ENCODE measurements at regions not wholly inside any gene's neighbourhood (a gene's known extent, or its start where the extent isn't known, plus 50 kb on each side); places are given as distances from the start of the nearest gene placed in this dataset.

- H3K27ac ChIP-seq (ENCODE audit: low read depth, low read length), result no peak overlapping the region
- H3K9ac ChIP-seq (ENCODE audit: low read length in 5 of 5), result no peak overlapping the region
- no peaks in the 10 kb centered on the region for H3K4me1 ChIP-seq (ENCODE audit: control insufficient read depth in 5 of 5, insufficient read depth in 5 of 5, low read length in 5 of 5)
- no peak overlapping the region for H3K4me3 ChIP-seq (ENCODE audit: low read depth in 1 of 5, low read length in 5 of 5)
- no peaks in the 10 kb centered on the region for H3K27me3 ChIP-seq (ENCODE audit: control insufficient read depth in 5 of 5, insufficient read depth in 4 of 5, low read length in 5 of 5)
- H3K36me3 ChIP-seq (ENCODE audit: control insufficient read depth in 5 of 5, insufficient read depth in 5 of 5, low read length in 5 of 5), result no peaks in the 10 kb centered on the region
- no peaks in the 10 kb centered on the region for H3K9me3 ChIP-seq (ENCODE audit: control insufficient read depth in 5 of 5, low read length in 5 of 5)
Measured at GRCh38 chr14:41378526-41378925, 228.2 kb upstream of the LRFN5 start.

DNA sequence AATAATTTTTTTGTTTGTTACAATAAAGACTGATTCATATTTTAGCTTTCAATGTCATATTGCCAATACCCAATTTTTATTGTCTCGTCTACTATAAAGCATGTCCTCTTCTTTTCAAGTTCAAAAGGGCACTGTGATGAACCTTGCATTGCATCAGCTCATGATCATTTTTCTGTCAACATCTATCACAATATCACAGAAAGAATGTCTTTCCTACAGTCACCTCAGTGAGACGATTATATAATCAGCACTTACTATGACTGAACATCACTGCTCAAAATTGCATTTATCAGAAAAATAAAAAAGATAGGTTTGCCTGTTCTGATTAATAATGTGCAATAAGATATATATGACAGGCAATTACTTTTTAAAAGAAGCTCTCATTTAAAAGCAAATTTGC, 228.7 kb upstream of the LRFN5 start:
- Histone ChIP-seq H3K36me3 (ENCODE audit: control insufficient read depth in 5 of 5, insufficient read depth in 5 of 5, low read length in 5 of 5) (no peaks in the 10 kb centered on the region), H3K9me3 (ENCODE audit: control insufficient read depth in 5 of 5, low read length in 5 of 5) (no peaks in the 10 kb centered on the region), H3K27ac (ENCODE audit: low read depth, low read length) (no peak overlapping the region), H3K4me3 (ENCODE audit: low read depth in 1 of 5, low read length in 5 of 5) (no peak overlapping the region), H3K27me3 (ENCODE audit: control insufficient read depth in 5 of 5, insufficient read depth in 4 of 5, low read length in 5 of 5) (no peaks in the 10 kb centered on the region), H3K4me1 (ENCODE audit: control insufficient read depth in 5 of 5, insufficient read depth in 5 of 5, low read length in 5 of 5) (no peaks in the 10 kb centered on the region), H3K9ac (ENCODE audit: low read length in 5 of 5) (no peak overlapping the region)

DNA sequence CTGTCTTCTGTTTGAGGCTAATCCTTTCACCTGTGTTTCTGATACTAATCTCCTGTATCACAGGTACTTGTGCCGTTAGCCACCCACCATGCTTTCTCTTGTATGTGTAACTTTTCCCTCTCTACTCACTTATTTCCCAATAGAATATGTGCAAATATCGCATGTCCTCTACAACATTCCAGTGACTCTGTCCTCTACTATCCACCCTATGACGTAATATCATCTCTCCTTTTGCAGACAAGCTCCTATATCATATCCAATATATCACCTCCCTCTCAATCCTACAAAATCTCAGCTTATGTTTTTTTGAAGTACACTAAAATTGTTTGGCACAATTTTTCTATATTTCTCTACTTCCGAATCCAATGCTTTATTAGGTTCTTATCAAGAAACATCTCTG, 232.6 kb upstream of the LRFN5 start:
- H3K4me3 ChIP-seq (ENCODE audit: low read depth in 1 of 5, low read length in 5 of 5), result no peak overlapping the region
- H3K27me3 ChIP-seq (ENCODE audit: control insufficient read depth in 5 of 5, insufficient read depth in 4 of 5, low read length in 5 of 5), result no peaks in the 10 kb centered on the region
- no peaks in the 10 kb centered on the region for H3K9me3 ChIP-seq (ENCODE audit: control insufficient read depth in 5 of 5, low read length in 5 of 5)
- H3K36me3 ChIP-seq (ENCODE audit: control insufficient read depth in 5 of 5, insufficient read depth in 5 of 5, low read length in 5 of 5), result no peaks in the 10 kb centered on the region
- H3K4me1 ChIP-seq (ENCODE audit: control insufficient read depth in 5 of 5, insufficient read depth in 5 of 5, low read length in 5 of 5), result no peaks in the 10 kb centered on the region
- H3K27ac ChIP-seq (ENCODE audit: low read depth, low read length), result no peak overlapping the region
- H3K9ac ChIP-seq (ENCODE audit: low read length in 5 of 5), result no peak overlapping the region

DNA sequence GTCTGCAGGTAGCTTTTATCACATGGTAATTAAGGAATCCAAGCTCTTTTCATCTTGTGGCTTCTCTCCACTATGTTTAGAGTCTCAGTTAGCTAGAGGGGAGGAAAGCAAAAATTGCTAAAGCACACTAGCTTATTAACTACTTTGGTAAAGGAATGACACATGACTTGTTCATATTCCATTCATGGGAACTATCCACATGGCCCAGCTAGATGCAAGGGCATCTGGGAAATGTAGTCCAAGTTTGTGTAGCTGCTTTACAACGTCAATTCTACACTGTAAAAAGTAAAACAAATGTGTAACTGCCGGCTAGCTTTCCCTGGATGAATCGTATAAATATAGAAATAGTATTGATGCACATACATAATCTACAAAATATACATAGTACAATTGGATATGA, 244.5 kb upstream of the LRFN5 start:
- no peaks in the 10 kb centered on the region for H3K4me1 ChIP-seq (ENCODE audit: control insufficient read depth in 5 of 5, insufficient read depth in 5 of 5, low read length in 5 of 5)
- no peaks in the 10 kb centered on the region for H3K9me3 ChIP-seq (ENCODE audit: control insufficient read depth in 5 of 5, low read length in 5 of 5)
- no peak overlapping the region for H3K9ac ChIP-seq (ENCODE audit: low read length in 5 of 5)
- H3K27ac ChIP-seq (ENCODE audit: low read depth, low read length), result no peak overlapping the region
- no peak overlapping the region for H3K4me3 ChIP-seq (ENCODE audit: low read depth in 1 of 5, low read length in 5 of 5)
- H3K36me3 ChIP-seq (ENCODE audit: control insufficient read depth in 5 of 5, insufficient read depth in 5 of 5, low read length in 5 of 5), result no peaks in the 10 kb centered on the region
- H3K27me3 ChIP-seq (ENCODE audit: control insufficient read depth in 5 of 5, insufficient read depth in 4 of 5, low read length in 5 of 5), result no peaks in the 10 kb centered on the region

GRCh38 chr14:41360126-41360525, 246.6 kb upstream of the LRFN5 start:
- no peaks in the 10 kb centered on the region for H3K9me3 ChIP-seq (ENCODE audit: control insufficient read depth in 5 of 5, low read length in 5 of 5)
- H3K27ac ChIP-seq (ENCODE audit: low read depth, low read length), result no peak overlapping the region
- no peak overlapping the region for H3K4me3 ChIP-seq (ENCODE audit: low read depth in 1 of 5, low read length in 5 of 5)
- H3K36me3 ChIP-seq (ENCODE audit: control insufficient read depth in 5 of 5, insufficient read depth in 5 of 5, low read length in 5 of 5), result no peaks in the 10 kb centered on the region
- no peaks in the 10 kb centered on the region for H3K4me1 ChIP-seq (ENCODE audit: control insufficient read depth in 5 of 5, insufficient read depth in 5 of 5, low read length in 5 of 5)
- no peak overlapping the region for H3K9ac ChIP-seq (ENCODE audit: low read length in 5 of 5)
- no peaks in the 10 kb centered on the region for H3K27me3 ChIP-seq (ENCODE audit: control insufficient read depth in 5 of 5, insufficient read depth in 4 of 5, low read length in 5 of 5)

DNA sequence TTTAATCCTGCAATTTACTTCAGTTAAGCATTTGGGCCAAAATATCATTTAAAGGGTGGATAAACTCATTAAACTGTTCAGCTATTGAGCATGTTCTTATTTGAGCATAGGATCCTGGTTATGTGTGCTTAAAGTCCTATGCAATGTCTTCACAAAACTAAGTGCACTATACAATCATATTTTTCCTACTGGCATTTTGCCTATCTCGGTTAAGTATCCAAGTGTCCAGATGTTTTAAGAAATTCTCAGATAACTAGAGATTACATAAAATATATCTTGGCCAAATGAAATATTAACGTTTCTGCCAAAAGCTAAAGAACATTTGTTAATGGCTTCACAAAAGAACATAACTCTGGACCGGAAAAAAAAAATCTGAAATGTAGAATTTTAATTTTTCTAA, 250.8 kb upstream of the LRFN5 start:
- no peak overlapping the region for H3K27ac ChIP-seq (ENCODE audit: low read depth, low read length)
- H3K9me3 ChIP-seq (ENCODE audit: control insufficient read depth in 5 of 5, low read length in 5 of 5), result no peaks in the 10 kb centered on the region
- H3K27me3 ChIP-seq (ENCODE audit: control insufficient read depth in 5 of 5, insufficient read depth in 4 of 5, low read length in 5 of 5), result no peaks in the 10 kb centered on the region
- no peak overlapping the region for H3K9ac ChIP-seq (ENCODE audit: low read length in 5 of 5)
- no peaks in the 10 kb centered on the region for H3K4me1 ChIP-seq (ENCODE audit: control insufficient read depth in 5 of 5, insufficient read depth in 5 of 5, low read length in 5 of 5)
- no peak overlapping the region for H3K4me3 ChIP-seq (ENCODE audit: low read depth in 1 of 5, low read length in 5 of 5)
- no peaks in the 10 kb centered on the region for H3K36me3 ChIP-seq (ENCODE audit: control insufficient read depth in 5 of 5, insufficient read depth in 5 of 5, low read length in 5 of 5)

DNA sequence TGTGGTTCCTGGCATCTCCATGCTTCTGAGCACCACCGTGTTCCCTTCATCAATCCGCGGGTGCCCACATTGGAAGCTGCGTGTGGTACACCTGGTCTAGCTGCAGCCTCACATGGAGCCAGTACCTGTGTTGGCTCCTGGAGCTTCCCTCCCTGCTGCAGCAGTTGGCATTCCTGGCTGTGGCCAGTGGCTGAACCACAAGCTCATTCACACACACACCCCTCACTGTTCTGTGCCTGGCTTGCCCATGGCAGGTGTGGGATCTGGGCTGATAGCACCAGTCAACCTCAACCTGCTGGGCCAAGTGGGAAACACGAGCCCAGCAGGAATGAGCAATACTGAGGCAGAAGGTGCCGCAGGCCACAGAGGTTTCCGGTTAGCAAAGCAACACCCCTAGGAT, 256.2 kb upstream of the LRFN5 start:
- no peaks in the 10 kb centered on the region for H3K36me3 ChIP-seq (ENCODE audit: control insufficient read depth in 5 of 5, insufficient read depth in 5 of 5, low read length in 5 of 5)
- no peak overlapping the region for H3K9ac ChIP-seq (ENCODE audit: low read length in 5 of 5)
- no peak overlapping the region for H3K4me3 ChIP-seq (ENCODE audit: low read depth in 1 of 5, low read length in 5 of 5)
- no peaks in the 10 kb centered on the region for H3K27me3 ChIP-seq (ENCODE audit: control insufficient read depth in 5 of 5, insufficient read depth in 4 of 5, low read length in 5 of 5)
- no peak overlapping the region for H3K27ac ChIP-seq (ENCODE audit: low read depth, low read length)
- H3K9me3 ChIP-seq (ENCODE audit: control insufficient read depth in 5 of 5, low read length in 5 of 5), result no peaks in the 10 kb centered on the region
- no peaks in the 10 kb centered on the region for H3K4me1 ChIP-seq (ENCODE audit: control insufficient read depth in 5 of 5, insufficient read depth in 5 of 5, low read length in 5 of 5)

GRCh38 chr14:41349289-41349910, 257.3 kb upstream of the LRFN5 start:
- no peak overlapping the region for H3K4me3 ChIP-seq (ENCODE audit: low read depth in 1 of 5, low read length in 5 of 5)
- H3K9me3 ChIP-seq (ENCODE audit: control insufficient read depth in 5 of 5, low read length in 5 of 5), result no peaks in the 10 kb centered on the region

DNA sequence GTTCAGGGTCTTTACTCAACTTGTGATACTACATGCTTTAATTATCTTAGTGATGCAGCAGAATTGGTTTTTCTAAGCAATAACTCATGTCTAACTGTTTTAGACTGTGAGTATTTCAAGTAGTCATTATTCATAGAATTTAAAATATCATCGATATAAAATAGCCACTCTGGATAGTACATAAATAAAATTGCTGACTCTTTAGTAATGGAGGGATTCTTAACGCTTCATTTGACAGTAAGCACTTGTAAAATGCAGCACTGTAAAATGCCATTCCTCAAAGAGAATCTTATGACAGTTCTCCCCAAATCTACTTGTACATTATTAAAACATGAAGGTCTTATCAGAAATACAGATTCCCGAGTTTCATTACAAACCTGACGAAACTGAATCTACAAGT, 262.8 kb upstream of the LRFN5 start:
- Histone ChIP-seq H3K9ac (ENCODE audit: low read length in 5 of 5) (no peak overlapping the region), H3K27ac (ENCODE audit: low read depth, low read length) (no peak overlapping the region), H3K4me1 (ENCODE audit: control insufficient read depth in 5 of 5, insufficient read depth in 5 of 5, low read length in 5 of 5) (no peaks in the 10 kb centered on the region), H3K4me3 (ENCODE audit: low read depth in 1 of 5, low read length in 5 of 5) (no peak overlapping the region), H3K27me3 (ENCODE audit: control insufficient read depth in 5 of 5, insufficient read depth in 4 of 5, low read length in 5 of 5) (no peaks in the 10 kb centered on the region), H3K9me3 (ENCODE audit: control insufficient read depth in 5 of 5, low read length in 5 of 5) (peaks cover 0 to 5% (median 0%) of the 10 kb centered on the region in 5 donors), H3K36me3 (ENCODE audit: control insufficient read depth in 5 of 5, insufficient read depth in 5 of 5, low read length in 5 of 5) (no peaks in the 10 kb centered on the region)

More at GRCh38 chr14:41349289-41349910, 257.3 kb upstream of the LRFN5 start:
- H3K27me3 ChIP-seq (ENCODE audit: control insufficient read depth in 5 of 5, insufficient read depth in 4 of 5, low read length in 5 of 5), result no peaks in the 10 kb centered on the region
- no peak overlapping the region for H3K27ac ChIP-seq (ENCODE audit: low read depth, low read length)
- H3K9ac ChIP-seq (ENCODE audit: low read length in 5 of 5), result no peak overlapping the region
- H3K36me3 ChIP-seq (ENCODE audit: control insufficient read depth in 5 of 5, insufficient read depth in 5 of 5, low read length in 5 of 5), result no peaks in the 10 kb centered on the region
- H3K4me1 ChIP-seq (ENCODE audit: control insufficient read depth in 5 of 5, insufficient read depth in 5 of 5, low read length in 5 of 5), result no peaks in the 10 kb centered on the region

- Histone ChIP-seq H3K4me1 (ENCODE audit: control insufficient read depth in 5 of 5, insufficient read depth in 5 of 5, low read length in 5 of 5) (no peaks in the 10 kb centered on the region), H3K27ac (ENCODE audit: low read depth, low read length) (no peak overlapping the region), H3K4me3 (ENCODE audit: low read depth in 1 of 5, low read length in 5 of 5) (no peak overlapping the region), H3K27me3 (ENCODE audit: control insufficient read depth in 5 of 5, insufficient read depth in 4 of 5, low read length in 5 of 5) (no peaks in the 10 kb centered on the region), H3K36me3 (ENCODE audit: control insufficient read depth in 5 of 5, insufficient read depth in 5 of 5, low read length in 5 of 5) (no peaks in the 10 kb centered on the region), H3K9me3 (ENCODE audit: control insufficient read depth in 5 of 5, low read length in 5 of 5) (no peaks in the 10 kb centered on the region), H3K9ac (ENCODE audit: low read length in 5 of 5) (no peak overlapping the region)
Measured at GRCh38 chr14:41313196-41313595, 293.5 kb upstream of the LRFN5 start.

DNA sequence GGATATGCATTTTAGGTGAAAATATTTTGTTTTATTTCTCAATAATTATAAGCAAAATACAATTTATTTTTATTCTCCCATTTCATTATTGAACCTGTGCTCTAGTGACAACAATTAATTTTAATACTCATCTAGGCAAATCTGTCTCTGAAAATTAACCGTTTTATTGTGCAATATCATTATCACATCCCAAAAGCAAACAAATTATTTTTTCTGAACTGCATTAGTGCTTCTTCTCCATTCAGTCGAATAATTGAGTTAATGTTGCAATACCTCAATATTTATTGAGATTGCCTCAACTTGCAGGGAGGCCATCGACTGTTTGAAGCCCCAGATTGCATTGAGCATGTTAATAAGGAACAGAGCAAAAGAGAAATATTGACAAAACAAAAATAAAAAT, 303.2 kb upstream of the LRFN5 start:
- Histone ChIP-seq H3K4me1 (ENCODE audit: control insufficient read depth in 5 of 5, insufficient read depth in 5 of 5, low read length in 5 of 5) (no peaks in the 10 kb centered on the region), H3K27me3 (ENCODE audit: control insufficient read depth in 5 of 5, insufficient read depth in 4 of 5, low read length in 5 of 5) (no peaks in the 10 kb centered on the region), H3K9ac (ENCODE audit: low read length in 5 of 5) (no peak overlapping the region), H3K4me3 (ENCODE audit: low read depth in 1 of 5, low read length in 5 of 5) (no peak overlapping the region), H3K9me3 (ENCODE audit: control insufficient read depth in 5 of 5, low read length in 5 of 5) (no peaks in the 10 kb centered on the region), H3K36me3 (ENCODE audit: control insufficient read depth in 5 of 5, insufficient read depth in 5 of 5, low read length in 5 of 5) (no peaks in the 10 kb centered on the region), H3K27ac (ENCODE audit: low read depth, low read length) (no peak overlapping the region)
